ENCODE measurements at regions not wholly inside any gene's neighbourhood (a gene's known extent, or its start where the extent isn't known, plus 50 kb on each side); places are given as distances from the start of the nearest gene placed in this dataset.

DNA sequence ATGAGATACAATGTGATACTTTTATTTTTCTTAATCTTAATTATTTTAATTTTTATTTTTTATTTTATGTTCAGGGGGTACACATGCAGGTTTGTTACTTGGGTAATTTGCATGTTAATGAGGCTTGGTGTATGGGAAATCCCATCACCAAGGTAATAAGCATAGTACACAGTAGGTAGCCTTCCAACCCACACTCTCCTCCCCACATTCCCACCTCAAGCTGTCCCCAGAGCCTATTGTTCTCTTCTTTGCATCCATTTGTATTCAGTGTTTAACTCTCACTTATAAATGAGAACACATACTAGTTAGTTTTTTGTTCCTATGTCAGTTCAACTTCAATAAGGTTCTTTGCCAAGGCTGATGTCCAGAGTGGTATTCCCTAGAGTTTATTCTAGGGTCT lies 1375.4 kb downstream of the NSUN3 start:
- H3K9ac ChIP-seq (ENCODE audit: control insufficient read depth, extremely low read depth, insufficient read depth, low read length): no peak overlapping the region
- no peaks in the 10 kb centered on the region for H3K27me3 ChIP-seq (ENCODE audit: control insufficient read depth, extremely low read depth, insufficient read depth, low read length)
- no peaks in the 10 kb centered on the region for H3K79me2 ChIP-seq (ENCODE audit: control insufficient read depth, insufficient read depth, low read length)
- H3K4me2 ChIP-seq (ENCODE audit: control insufficient read depth, extremely low read depth, insufficient read depth, low read depth, low read length): no peak overlapping the region
- no peaks in the 10 kb centered on the region for H3K9me1 ChIP-seq (ENCODE audit: control insufficient read depth, extremely low read depth, insufficient read depth, low read length)
- DNase-seq (ENCODE audit: low read depth, low spot score) (no peak), FAIRE-seq (no peak)
- H3K27ac ChIP-seq (ENCODE audit: control insufficient read depth, insufficient read depth, low read length): no peak overlapping the region
- H4K20me1 ChIP-seq (ENCODE audit: control insufficient read depth, extremely low read depth, insufficient read depth, low read length): no peaks in the 10 kb centered on the region
- H3K36me3 ChIP-seq (ENCODE audit: control insufficient read depth in 2 of 2, extremely low read depth in 1 of 2, insufficient read depth in 2 of 2, low read length in 2 of 2): no peaks in the 10 kb centered on the region
- no peaks in the 10 kb centered on the region for H3K4me1 ChIP-seq (ENCODE audit: control insufficient read depth, extremely low read depth, insufficient read depth, low read length)
- TF ChIP-seq EZH2 (IDR thresholded peaks at IDR 0.05; ENCODE audit: low read length) (no peak), CTCF (optimal IDR thresholded peaks at IDR 0.05 in 1 of 3, IDR thresholded peaks at IDR 0.05 in 1 of 3, conservative IDR thresholded peaks at IDR 0.05 in 1 of 3; ENCODE audit: extremely low read depth in 1 of 3, insufficient read depth in 2 of 3, low read length in 3 of 3) (no peak)
- no peaks in the 10 kb centered on the region for H3K9me3 ChIP-seq (ENCODE audit: control insufficient read depth, low read depth, low read length)
- no peak overlapping the region for H3K4me3 ChIP-seq (ENCODE audit: control insufficient read depth in 2 of 3, extremely low read depth in 1 of 3, insufficient read depth in 2 of 3, low read depth in 1 of 3, low read length in 3 of 3)
- H2AFZ ChIP-seq (ENCODE audit: control insufficient read depth, low read length): no peak overlapping the region
- dilution Hi-C loops (cut with MboI; ENCODE audit: extremely low pct_ligation_motif_present, low sequenced_read_pairs): no loop called here

DNA sequence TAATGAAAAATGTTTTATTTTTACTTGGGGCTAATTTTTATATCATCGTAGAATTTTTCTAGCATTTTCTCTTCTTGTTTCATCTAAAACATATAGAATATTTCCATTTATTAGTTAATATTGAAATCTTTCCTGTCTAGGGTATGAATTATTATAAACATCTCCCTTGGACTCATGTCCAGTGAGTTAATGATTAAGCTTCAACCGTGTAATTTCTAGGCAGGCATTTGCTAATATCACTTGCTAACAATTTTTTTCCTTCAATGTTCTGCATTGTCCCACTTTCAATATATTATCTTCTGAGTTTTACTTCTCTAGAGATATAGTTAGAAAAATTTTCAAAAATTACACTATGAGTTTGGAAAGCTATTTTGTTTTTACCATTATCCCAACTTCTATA lies 1371.6 kb upstream of the EPHA6 start:
- H3K9me3 ChIP-seq (ENCODE audit: control insufficient read depth, low read depth, low read length): no peaks in the 10 kb centered on the region
- no peak for FAIRE-seq
- no peak overlapping the region for H3K9ac ChIP-seq (ENCODE audit: control insufficient read depth, extremely low read depth, insufficient read depth, low read length)
- no peaks in the 10 kb centered on the region for H3K9me1 ChIP-seq (ENCODE audit: control insufficient read depth, extremely low read depth, insufficient read depth, low read length)
- H4K20me1 ChIP-seq (ENCODE audit: control insufficient read depth, extremely low read depth, insufficient read depth, low read length): no peaks in the 10 kb centered on the region
- no peaks in the 10 kb centered on the region for H3K4me1 ChIP-seq (ENCODE audit: control insufficient read depth, extremely low read depth, insufficient read depth, low read length)
- H3K36me3 ChIP-seq (ENCODE audit: control insufficient read depth in 2 of 2, extremely low read depth in 1 of 2, insufficient read depth in 2 of 2, low read length in 2 of 2): no peaks in the 10 kb centered on the region
- no peak overlapping the region for H3K4me3 ChIP-seq (ENCODE audit: control insufficient read depth in 2 of 3, extremely low read depth in 1 of 3, insufficient read depth in 2 of 3, low read depth in 1 of 3, low read length in 3 of 3)
- no peaks in the 10 kb centered on the region for H3K27me3 ChIP-seq (ENCODE audit: control insufficient read depth, extremely low read depth, insufficient read depth, low read length)
- dilution Hi-C loops (cut with MboI; ENCODE audit: extremely low pct_ligation_motif_present, low sequenced_read_pairs): no loop called here
- TF ChIP-seq CTCF (optimal IDR thresholded peaks at IDR 0.05 in 1 of 3, IDR thresholded peaks at IDR 0.05 in 1 of 3, conservative IDR thresholded peaks at IDR 0.05 in 1 of 3; ENCODE audit: extremely low read depth in 1 of 3, insufficient read depth in 2 of 3, low read length in 3 of 3): no peak
- TF ChIP-seq EZH2 (IDR thresholded peaks at IDR 0.05; ENCODE audit: low read length): no peak
- DNase-seq (ENCODE audit: low read depth, low spot score): no peak
- H3K79me2 ChIP-seq (ENCODE audit: control insufficient read depth, insufficient read depth, low read length): no peaks in the 10 kb centered on the region
- no peak overlapping the region for H3K4me2 ChIP-seq (ENCODE audit: control insufficient read depth, extremely low read depth, insufficient read depth, low read depth, low read length)
- no peak overlapping the region for H3K27ac ChIP-seq (ENCODE audit: control insufficient read depth, insufficient read depth, low read length)
- H2AFZ ChIP-seq (ENCODE audit: control insufficient read depth, low read length): no peak overlapping the region

Data from keratinocyte (primary cell).